ENCODE measurements at regions not wholly inside any gene's neighbourhood (a gene's known extent, or its start where the extent isn't known, plus 50 kb on each side); places are given as distances from the start of the nearest gene placed in this dataset.

- Histone ChIP-seq H3K4me3 (no peak overlapping the region), H3K36me3 (ENCODE audit: low read depth) (no peaks in the 10 kb centered on the region), H3K9me3 (no peaks in the 10 kb centered on the region), H3K4me1 (ENCODE audit: low read depth) (no peaks in the 10 kb centered on the region)
- intact Hi-C loops (cut with DNase I, micrococcal nuclease): no loop called here
- ATAC-seq (no peak), DNase-seq (no peak)
- TF ChIP-seq CTCF (IDR thresholded peaks at IDR 0.05): no peak
These were observed 270.8 kb upstream of the UBE2E3 start for GRCh38 chr2:180709392-180710145.

- intact Hi-C loops (cut with DNase I, micrococcal nuclease): no loop called here
- Histone ChIP-seq H3K9me3 (no peaks in the 10 kb centered on the region), H3K4me1 (ENCODE audit: low read depth) (no peaks in the 10 kb centered on the region), H3K4me3 (no peak overlapping the region), H3K36me3 (ENCODE audit: low read depth) (no peaks in the 10 kb centered on the region)
- peak in 1 of 3 donors; percentile 14 for DNase-seq
- TF ChIP-seq CTCF (IDR thresholded peaks at IDR 0.05): no peak
- peak; percentile 86 for ATAC-seq
These were observed 272.6 kb upstream of the UBE2E3 start for GRCh38 chr2:180707884-180708205.

GRCh38 chr2:180707175-180707883 is 273.1 kb upstream of the UBE2E3 start:
- no peak for DNase-seq

GRCh38 chr2:180706694-180707093 is 273.7 kb upstream of the UBE2E3 start:
- Histone ChIP-seq H3K9me3 (no peaks in the 10 kb centered on the region), H3K36me3 (ENCODE audit: low read depth) (no peaks in the 10 kb centered on the region), H3K4me1 (ENCODE audit: low read depth) (no peaks in the 10 kb centered on the region), H3K4me3 (no peak overlapping the region)
- DNase-seq: no peak
- intact Hi-C loops (cut with DNase I, micrococcal nuclease): no loop called here
- ATAC-seq: no peak
- TF ChIP-seq CTCF (IDR thresholded peaks at IDR 0.05): no peak

More at GRCh38 chr2:180707175-180707883, 273.1 kb upstream of the UBE2E3 start:
- peak; percentile 90 for ATAC-seq
- Histone ChIP-seq H3K36me3 (ENCODE audit: low read depth) (no peaks in the 10 kb centered on the region), H3K4me3 (no peak overlapping the region), H3K4me1 (ENCODE audit: low read depth) (no peaks in the 10 kb centered on the region), H3K9me3 (no peaks in the 10 kb centered on the region)
- no peak for TF ChIP-seq CTCF (IDR thresholded peaks at IDR 0.05)
- intact Hi-C loops (cut with DNase I, micrococcal nuclease): no loop called here

GRCh38 chr2:180705551-180705950 is 274.9 kb upstream of the UBE2E3 start:
- TF ChIP-seq CTCF (IDR thresholded peaks at IDR 0.05): no peak
- H3K4me1 ChIP-seq (ENCODE audit: low read depth): no peaks in the 10 kb centered on the region
- intact Hi-C loops (cut with DNase I, micrococcal nuclease): no loop called here
- ATAC-seq (no peak), DNase-seq (no peak)
- H3K4me3 ChIP-seq: no peak overlapping the region
- no peaks in the 10 kb centered on the region for H3K9me3 ChIP-seq
- H3K36me3 ChIP-seq (ENCODE audit: low read depth): no peaks in the 10 kb centered on the region
